ENCODE measurements at regions not wholly inside any gene's neighbourhood (a gene's known extent, or its start where the extent isn't known, plus 50 kb on each side); places are given as distances from the start of the nearest gene placed in this dataset.

DNA sequence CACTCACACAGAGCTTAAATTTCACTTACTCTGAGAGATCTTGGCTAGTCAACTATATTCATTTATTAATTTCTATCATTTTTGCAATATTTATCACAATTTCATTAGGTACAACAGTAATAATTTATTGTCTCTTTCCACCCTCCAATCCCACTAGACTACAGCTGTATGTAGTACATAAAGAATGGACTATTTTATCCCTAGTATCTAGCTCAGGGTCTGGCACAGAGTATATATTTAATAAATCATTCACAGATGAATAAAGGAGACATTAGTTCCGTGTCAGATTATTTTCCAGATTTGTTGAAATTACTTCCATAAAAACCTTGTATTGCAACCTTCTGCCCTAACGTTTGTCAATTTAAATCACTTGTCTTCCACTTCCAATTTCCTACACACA is 1781.1 kb upstream of the SEL1L start:
- ChIA-PET POLR2A (no interaction called here), CTCF (no interaction called here)
- no peak for DNase-seq (ENCODE audit: extremely low spot score)
- TF ChIP-seq HDGF (IDR thresholded peaks at IDR 0.05; ENCODE audit: borderline replicate concordance) (no peak), FOXK2 (IDR thresholded peaks at IDR 0.05) (no peak), BHLHE40 (IDR thresholded peaks at IDR 0.05; ENCODE audit: borderline replicate concordance) (no peak), SP1 (IDR thresholded peaks at IDR 0.05) (no peak), FOXM1 (IDR thresholded peaks at IDR 0.05; ENCODE audit: borderline replicate concordance) (no peak), ZNF384 (IDR thresholded peaks at IDR 0.05) (no peak), SUZ12 (IDR thresholded peaks at IDR 0.05) (no peak), NFRKB (IDR thresholded peaks at IDR 0.05) (no peak), CTBP1 (IDR thresholded peaks at IDR 0.05; ENCODE audit: borderline replicate concordance) (no peak)
- TF ChIP-seq, protein P1, sequence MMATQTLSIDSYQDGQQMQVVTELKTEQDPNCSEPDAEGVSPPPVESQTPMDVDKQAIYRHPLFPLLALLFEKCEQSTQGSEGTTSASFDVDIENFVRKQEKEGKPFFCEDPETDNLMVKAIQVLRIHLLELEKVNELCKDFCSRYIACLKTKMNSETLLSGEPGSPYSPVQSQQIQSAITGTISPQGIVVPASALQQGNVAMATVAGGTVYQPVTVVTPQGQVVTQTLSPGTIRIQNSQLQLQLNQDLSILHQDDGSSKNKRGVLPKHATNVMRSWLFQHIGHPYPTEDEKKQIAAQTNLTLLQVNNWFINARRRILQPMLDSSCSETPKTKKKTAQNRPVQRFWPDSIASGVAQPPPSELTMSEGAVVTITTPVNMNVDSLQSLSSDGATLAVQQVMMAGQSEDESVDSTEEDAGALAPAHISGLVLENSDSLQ (IDR thresholded peaks at IDR 0.05), result no peak

DNA sequence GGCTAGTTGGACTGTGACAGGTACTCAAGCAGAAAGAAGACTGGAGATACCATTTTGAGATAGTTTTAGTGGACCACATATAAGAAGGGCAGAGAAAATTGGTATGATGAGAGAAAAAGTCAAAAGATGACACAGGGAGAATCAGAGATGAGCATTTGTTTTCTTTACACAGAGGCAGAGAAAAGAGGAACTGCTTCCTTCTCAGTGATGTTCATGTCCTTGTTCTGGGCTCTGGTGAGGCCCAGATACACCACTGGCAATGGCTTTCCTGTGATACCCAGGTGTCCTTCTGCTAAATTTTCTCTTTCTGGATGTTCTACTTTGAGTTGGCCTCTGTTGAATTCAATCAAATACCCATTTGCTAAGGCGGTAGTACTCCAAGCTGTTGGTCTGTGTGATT is 1782.7 kb upstream of the SEL1L start:
- POLR2A ChIA-PET, result no interaction called here
- DNase-seq (ENCODE audit: extremely low spot score), result no peak
- TF ChIP-seq, protein P1 (IDR thresholded peaks at IDR 0.05), result no peak
- TF ChIP-seq CTBP1 (IDR thresholded peaks at IDR 0.05; ENCODE audit: borderline replicate concordance) (no peak), FOXM1 (IDR thresholded peaks at IDR 0.05; ENCODE audit: borderline replicate concordance) (no peak), ELF4 (IDR thresholded peaks at IDR 0.05) (no peak), LEF1 (IDR thresholded peaks at IDR 0.05; ENCODE audit: borderline replicate concordance) (no peak)
- CTCF ChIA-PET, result no interaction called here

DNA sequence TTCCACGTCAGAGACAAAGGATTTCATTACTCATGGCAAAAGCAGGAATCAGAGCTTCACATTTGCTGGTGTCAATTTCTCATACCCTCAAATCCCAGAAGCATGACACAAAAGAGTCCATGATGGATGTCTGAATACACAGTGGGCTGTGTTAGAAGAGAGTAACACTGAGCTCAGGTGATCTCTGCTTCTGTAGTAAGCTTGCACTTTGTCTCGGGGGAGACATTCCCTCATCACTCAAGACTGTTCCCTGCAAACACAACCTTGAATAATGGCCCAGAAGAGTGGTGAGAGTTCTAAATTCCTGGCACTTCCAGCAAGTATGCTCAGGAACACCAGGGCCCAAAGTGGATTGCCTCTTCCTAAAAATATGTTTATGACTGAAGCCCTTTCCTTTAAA is 1787.2 kb upstream of the SEL1L start:
- CTCF ChIA-PET, result no interaction called here
- POLR2A ChIA-PET, result no interaction called here
- TF ChIP-seq FOXM1 (IDR thresholded peaks at IDR 0.05; ENCODE audit: borderline replicate concordance) (no peak), FOXK2 (IDR thresholded peaks at IDR 0.05) (no peak), ARNT (IDR thresholded peaks at IDR 0.05) (no peak), HDGF (IDR thresholded peaks at IDR 0.05; ENCODE audit: borderline replicate concordance) (no peak), SUZ12 (IDR thresholded peaks at IDR 0.05) (no peak), L3MBTL2 (conservative IDR thresholded peaks at IDR 0.05) (no peak), TARDBP (IDR thresholded peaks at IDR 0.05) (no peak), CTBP1 (IDR thresholded peaks at IDR 0.05; ENCODE audit: borderline replicate concordance) (no peak), SP1 (IDR thresholded peaks at IDR 0.05) (no peak), FOXA1 (IDR thresholded peaks at IDR 0.05) (no peak), BHLHE40 (IDR thresholded peaks at IDR 0.05; ENCODE audit: borderline replicate concordance) (no peak), LEF1 (IDR thresholded peaks at IDR 0.05; ENCODE audit: borderline replicate concordance) (no peak), ELF4 (IDR thresholded peaks at IDR 0.05) (no peak)
- TF ChIP-seq, protein P1 (IDR thresholded peaks at IDR 0.05), result no peak
- DNase-seq (ENCODE audit: extremely low spot score), result no peak

DNA sequence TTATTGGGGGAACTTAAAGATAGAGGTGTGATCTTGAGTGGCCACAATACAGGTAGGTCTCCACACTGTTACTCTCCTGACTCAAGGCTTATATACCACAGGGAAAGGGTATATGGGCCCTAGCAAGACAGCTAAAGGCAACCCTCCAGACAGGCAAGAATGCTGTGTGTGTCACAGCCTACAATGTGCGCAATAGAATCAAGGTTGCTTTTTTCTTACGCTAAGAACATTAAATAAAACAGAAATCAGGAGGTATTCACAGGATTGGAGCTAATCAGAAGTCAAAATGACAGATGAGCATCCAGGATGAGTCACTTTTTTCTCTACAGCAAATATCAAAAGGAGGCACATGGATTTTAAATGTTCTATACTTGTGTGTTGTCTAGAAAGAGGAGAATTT is 1797.9 kb upstream of the SEL1L start:
- DNase-seq (ENCODE audit: extremely low spot score), result no peak
- TF ChIP-seq FOXA1 (IDR thresholded peaks at IDR 0.05), result no peak
- TF ChIP-seq TARDBP (IDR thresholded peaks at IDR 0.05), result no peak
- TF ChIP-seq LEF1 (IDR thresholded peaks at IDR 0.05; ENCODE audit: borderline replicate concordance), result no peak
- no peak for TF ChIP-seq ZNF384 (IDR thresholded peaks at IDR 0.05)
- no peak for TF ChIP-seq FOXM1 (IDR thresholded peaks at IDR 0.05; ENCODE audit: borderline replicate concordance)
- ChIA-PET CTCF (no interaction called here), POLR2A (no interaction called here)

DNA sequence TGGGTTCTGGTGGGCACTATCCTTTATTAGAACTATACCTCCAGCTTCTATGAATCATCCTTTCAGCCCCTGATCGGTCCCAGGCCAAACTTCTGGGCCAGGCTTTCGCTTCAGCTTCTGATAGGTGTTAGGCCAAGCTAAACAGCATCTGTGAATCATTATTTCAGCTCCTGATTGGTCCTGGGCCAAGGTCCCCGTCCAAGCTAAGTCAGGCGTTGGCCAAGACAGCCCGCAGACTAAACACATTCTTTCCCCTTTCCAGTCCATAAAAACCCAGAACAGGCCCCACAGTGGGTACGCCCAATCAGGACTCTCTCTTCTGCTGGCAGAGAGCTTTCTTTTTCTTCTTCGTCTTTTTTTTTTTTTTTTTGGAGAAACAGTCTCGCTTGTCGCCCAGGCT is 1808.9 kb upstream of the SEL1L start:
- no peak for DNase-seq (ENCODE audit: extremely low spot score)
- TF ChIP-seq SP1 (IDR thresholded peaks at IDR 0.05) (no peak), FOXA1 (IDR thresholded peaks at IDR 0.05) (no peak), LEF1 (IDR thresholded peaks at IDR 0.05; ENCODE audit: borderline replicate concordance) (no peak), ZNF384 (IDR thresholded peaks at IDR 0.05) (no peak), ARNT (IDR thresholded peaks at IDR 0.05) (no peak), FOXK2 (IDR thresholded peaks at IDR 0.05) (no peak), L3MBTL2 (conservative IDR thresholded peaks at IDR 0.05) (no peak), CTBP1 (IDR thresholded peaks at IDR 0.05; ENCODE audit: borderline replicate concordance) (no peak), SUZ12 (IDR thresholded peaks at IDR 0.05) (no peak), FOXM1 (IDR thresholded peaks at IDR 0.05; ENCODE audit: borderline replicate concordance) (no peak), BHLHE40 (IDR thresholded peaks at IDR 0.05; ENCODE audit: borderline replicate concordance) (no peak), TARDBP (IDR thresholded peaks at IDR 0.05) (no peak), NFRKB (IDR thresholded peaks at IDR 0.05) (no peak), HDGF (IDR thresholded peaks at IDR 0.05; ENCODE audit: borderline replicate concordance) (no peak), ELF4 (IDR thresholded peaks at IDR 0.05) (no peak)
- TF ChIP-seq, protein P1 (IDR thresholded peaks at IDR 0.05), result no peak
- POLR2A ChIA-PET, result no interaction called here
- CTCF ChIA-PET, result no interaction called here

DNA sequence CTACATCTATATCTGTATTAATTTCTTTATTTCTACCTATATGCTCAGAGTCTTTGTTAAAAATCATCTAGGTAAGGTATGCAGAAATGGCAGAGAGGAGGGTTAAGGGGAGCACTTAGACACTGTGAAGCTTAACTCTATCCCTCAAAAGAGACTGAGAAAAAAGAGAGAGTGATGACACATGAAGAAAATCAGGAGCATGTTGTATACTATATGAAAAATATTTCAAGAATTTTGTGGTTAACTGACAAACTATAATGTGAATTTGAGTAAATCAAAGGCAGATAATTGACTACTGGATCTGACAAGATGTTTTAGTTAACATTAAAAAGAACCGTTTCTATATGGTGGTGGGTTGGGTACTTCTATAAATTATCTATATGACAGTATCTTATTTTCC is 1814.2 kb upstream of the SEL1L start:
- no peak for DNase-seq (ENCODE audit: extremely low spot score)
- TF ChIP-seq TARDBP (IDR thresholded peaks at IDR 0.05) (no peak), ELF4 (IDR thresholded peaks at IDR 0.05) (no peak)
- CTCF ChIA-PET, result no interaction called here
- POLR2A ChIA-PET, result no interaction called here
